GM18511 (cell line): ENCODE measurements at regions not wholly inside any gene's neighbourhood (a gene's known extent, or its start where the extent isn't known, plus 50 kb on each side); places are given as distances from the start of the nearest gene placed in this dataset.
"Not testable (repeated sequence)": the region's sequence is repeated elsewhere in the genome, so short reads cannot be mapped to it uniquely, and the experiment has no call there.

Experiments
- ATAC-seq: cut with Tn5 transposase; IDR thresholded peaks from one replicate; pipeline ENCODE4 v1.9.1; 2021; ENCODE audit warnings: mild to moderate bottlenecking, moderate library complexity; ENCODE audit not compliant: unreplicated experiment

GRCh38 chr7:12930534-12930933 lies 243.1 kb downstream of the ARL4A start:
- ATAC-seq, result no peak

GRCh38 chr7:12931465-12931864 lies 244.0 kb downstream of the ARL4A start:
- not testable (repeated sequence) for ATAC-seq

GRCh38 chr7:12939694-12940093 lies 252.3 kb downstream of the ARL4A start:
- no peak for ATAC-seq

- no peak for ATAC-seq
Measured at GRCh38 chr7:12941512-12941911, 254.1 kb downstream of the ARL4A start.

DNA sequence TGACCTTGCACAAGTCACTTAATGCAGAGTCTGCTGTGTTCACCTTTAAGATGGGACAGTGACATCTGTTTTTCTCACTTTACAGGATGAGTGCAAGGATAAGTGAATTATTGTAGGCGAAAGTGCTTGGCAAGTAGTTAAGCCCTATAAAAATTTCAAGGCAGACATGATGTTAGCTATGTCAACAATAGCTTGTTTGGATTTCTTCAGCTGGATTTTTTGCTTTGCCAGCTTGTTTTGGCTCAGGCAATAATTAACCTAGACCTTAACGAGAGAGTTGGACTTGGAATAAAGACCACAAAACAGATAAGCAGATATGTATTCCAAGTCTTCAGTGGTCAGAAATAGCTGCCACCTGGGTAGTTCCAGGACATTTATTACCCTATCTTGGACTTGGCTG lies 255.2 kb downstream of the ARL4A start:
- ATAC-seq, result no peak

GRCh38 chr7:12943781-12944180 lies 256.3 kb downstream of the ARL4A start:
- no peak for ATAC-seq

GRCh38 chr7:12945901-12946300 lies 258.5 kb downstream of the ARL4A start:
- no peak for ATAC-seq

GRCh38 chr7:12947465-12947864 lies 260.0 kb downstream of the ARL4A start:
- no peak for ATAC-seq

- ATAC-seq, result no peak
Measured at GRCh38 chr7:12949060-12949931, 261.9 kb downstream of the ARL4A start.

GRCh38 chr7:12951397-12951801 lies 264.0 kb downstream of the ARL4A start:
- ATAC-seq, result no peak

GRCh38 chr7:12954380-12955033 lies 267.1 kb downstream of the ARL4A start:
- no peak for ATAC-seq

DNA sequence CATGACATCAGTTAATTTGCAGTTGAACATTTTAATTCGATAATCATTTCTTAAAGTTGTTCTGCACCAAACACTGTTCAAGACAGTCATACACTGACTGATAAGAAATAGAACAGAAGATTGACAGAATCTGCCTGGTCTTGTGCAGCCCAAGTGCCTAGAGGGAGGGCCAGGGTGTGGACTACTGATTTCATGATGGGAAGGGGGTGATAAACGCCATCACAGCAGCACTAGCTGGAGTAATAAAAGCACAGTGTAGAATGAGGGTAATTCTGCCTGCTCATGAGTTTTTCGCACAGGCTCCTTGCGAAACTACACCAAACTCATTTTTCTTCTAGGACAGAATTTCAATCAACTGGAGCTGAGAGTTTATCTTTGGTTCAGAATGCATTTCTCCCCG lies 270.1 kb downstream of the ARL4A start:
- ATAC-seq, result no peak

DNA sequence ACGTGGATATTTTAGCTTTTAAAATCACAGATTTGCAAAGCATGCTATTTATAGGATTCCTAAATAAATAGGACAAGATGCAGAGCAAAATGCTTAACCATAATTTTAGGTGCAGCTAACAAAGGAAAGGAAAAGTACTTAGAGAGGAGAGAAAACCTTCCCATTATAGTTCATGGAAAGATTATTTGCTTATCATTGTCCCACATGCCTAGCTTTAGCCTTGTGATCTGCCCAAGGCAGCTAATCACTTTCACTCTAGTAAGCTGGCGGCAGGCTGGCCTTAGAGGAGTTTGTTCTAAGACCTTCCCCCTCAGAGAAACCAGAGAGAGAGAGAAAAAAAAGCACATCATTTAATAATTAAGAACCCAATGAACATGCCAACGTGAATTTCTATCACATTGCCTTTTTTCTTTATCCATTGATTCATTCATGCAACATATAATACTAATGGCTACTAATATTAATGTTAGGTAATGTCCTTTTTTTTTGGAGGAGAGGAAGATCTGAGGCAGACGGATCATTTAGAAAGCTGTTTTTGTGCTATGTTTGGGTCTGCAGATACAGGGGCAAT lies 274.6 kb downstream of the ARL4A start:
- ATAC-seq, result no peak

GRCh38 chr7:12963435-12963834 lies 276.0 kb downstream of the ARL4A start:
- no peak for ATAC-seq

DNA sequence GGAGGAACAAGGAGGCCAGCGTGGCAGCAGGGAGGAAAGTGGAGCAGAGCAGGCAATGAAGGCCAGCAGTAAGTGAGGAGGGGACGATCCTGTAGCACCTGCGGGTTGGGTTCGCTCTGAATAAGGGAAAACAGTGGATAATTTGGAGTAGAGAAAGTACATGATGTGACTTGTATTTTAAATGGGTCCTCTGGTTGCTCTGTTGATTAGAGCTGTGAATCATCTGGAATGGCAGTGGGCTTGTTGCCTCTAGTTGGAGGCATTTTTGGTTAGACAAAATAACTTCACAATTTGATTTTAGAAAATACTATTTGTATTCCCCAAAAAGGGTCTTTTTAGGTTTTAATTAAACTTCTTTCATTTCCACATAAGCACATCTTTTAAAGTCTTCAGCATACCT lies 277.4 kb downstream of the ARL4A start:
- ATAC-seq, result no peak

DNA sequence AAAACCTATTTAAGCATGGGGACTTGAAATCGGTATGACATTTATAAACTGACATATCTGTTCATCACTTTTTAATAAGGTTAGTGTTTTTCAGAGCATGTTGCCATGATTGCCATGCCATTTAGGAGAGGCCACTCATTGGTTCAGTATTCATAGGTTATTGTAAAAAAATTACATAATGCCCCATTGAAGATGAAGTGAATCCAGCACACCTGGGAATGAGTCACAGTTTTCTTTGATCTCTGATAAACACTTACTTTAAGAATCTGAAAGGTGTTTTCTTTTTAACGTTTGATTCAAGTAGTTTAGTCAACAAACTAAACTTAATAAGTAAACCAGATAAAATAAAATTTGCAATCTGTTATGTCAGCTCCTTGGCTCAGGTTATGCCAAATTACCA lies 278.3 kb downstream of the ARL4A start:
- ATAC-seq, result no peak

- no peak for ATAC-seq
Measured at GRCh38 chr7:12967322-12967721, 279.9 kb downstream of the ARL4A start.

DNA sequence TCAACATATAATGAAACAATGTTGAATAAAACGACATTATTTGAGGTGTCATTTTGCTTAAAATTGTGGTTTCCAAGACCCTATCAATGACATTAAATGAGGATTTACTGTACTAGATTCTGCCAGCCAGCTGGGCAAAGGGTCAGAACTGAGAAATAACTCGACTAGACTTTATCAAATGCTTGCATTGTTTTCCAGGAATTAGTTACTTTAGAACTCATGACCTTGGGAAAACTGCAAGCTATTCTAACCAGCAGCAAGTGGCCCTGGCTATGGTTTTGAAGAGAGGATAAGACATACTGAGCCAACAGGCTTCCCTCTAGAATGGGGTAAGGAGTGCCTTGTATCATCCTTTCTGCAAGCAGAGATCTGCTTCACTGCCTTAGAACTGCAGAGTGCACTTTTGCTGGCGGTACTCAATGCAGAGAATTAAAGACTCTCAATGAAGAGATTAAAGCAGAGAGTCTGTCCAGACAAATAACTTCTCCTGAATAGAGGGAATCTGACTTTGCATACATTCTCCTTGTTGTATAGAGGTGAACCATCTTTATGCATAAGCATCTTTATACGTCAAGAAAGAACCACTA lies 281.5 kb downstream of the ARL4A start:
- ATAC-seq, result no peak

GRCh38 chr7:12970626-12971025 lies 283.2 kb downstream of the ARL4A start:
- ATAC-seq, result no peak

DNA sequence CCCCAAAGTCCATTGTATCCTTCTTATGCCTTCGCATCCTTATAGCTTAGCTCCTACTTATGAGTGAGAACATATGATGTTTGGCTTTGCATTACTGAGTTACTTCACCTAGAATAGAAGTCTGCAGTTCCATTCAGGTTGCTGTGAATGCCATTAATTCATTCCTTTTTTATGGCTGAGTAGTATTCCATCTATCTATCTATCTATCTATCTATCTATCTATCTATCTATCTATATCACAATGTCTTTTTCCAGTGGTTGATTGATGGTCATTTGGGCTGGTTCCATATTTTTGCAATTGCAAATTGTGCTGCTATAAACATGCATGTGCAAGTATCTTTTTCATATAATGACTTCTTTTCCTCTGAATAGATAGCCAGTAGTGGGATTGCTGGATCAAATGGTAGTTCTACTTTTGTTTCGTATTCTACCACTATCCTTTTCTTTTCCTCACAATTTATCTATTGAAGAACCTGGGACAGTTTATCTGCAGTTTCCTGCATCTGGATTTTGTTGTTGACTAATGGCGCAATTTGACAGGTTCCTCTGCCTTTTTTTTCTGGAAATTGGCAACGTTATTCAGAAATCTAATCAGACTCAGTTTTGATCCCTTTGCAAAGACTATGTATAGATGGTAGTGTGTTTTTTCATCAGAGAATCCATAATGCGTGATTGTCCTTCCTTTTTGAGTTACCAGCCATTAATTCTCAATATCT lies 287.2 kb downstream of the ARL4A start:
- ATAC-seq, result no peak

DNA sequence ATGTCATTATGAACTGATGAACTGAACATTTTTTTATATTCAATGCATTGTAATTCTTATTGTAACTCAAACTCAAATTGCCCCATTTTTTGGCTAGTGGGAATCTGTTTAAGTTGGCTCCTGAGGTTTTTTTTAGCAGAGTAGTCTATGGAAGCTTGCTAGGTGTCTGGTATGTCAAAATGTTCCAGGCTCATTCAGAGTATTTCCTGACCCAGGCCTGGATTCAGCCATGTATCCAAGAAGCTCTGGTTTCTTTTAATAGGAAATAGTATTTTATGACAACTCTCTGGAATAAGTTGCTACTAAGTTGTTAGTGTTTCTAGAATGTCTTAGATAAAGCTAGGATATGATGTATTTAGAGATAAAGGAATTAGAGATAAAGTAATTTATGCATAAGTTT lies 288.0 kb downstream of the ARL4A start:
- no peak for ATAC-seq
